ENCODE measurements at regions not wholly inside any gene's neighbourhood (a gene's known extent, or its start where the extent isn't known, plus 50 kb on each side); places are given as distances from the start of the nearest gene placed in this dataset.
A peak's percentile ranks its signal among the peaks of the same experiment; 100 is the strongest.

DNA sequence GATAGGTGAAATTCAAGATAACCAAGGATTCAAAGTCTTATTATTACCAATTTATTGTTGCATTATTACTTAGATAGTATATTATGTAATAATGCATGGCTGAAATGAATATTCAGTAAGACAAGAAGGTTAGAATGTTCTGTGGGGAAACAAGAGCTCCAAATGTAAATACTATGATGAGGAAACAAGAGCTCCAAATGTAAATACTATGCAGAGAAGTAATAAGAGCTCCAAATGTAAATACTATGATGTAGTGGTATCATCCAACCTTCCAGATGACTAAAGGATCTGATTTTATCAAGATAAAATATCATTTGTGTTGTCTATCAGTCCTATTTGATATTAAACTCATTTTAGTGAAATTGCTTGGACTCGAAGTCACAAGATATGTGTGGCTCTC lies 82.2 kb upstream of the PCDH18 start:
- CTCF ChIA-PET: interaction anchor here (1.0 kb wide), 1 partner anchor 12 kb away, joined by 3 read pairs; no protein-coding TSS in a partner anchor
- TF ChIP-seq CTCF (IDR thresholded peaks at IDR 0.05; ENCODE audit: low read depth, low read length): no peak

GRCh38 chr4:137611998-137612700 lies 79.9 kb upstream of the PCDH18 start:
- Histone ChIP-seq H3K9me3 (ENCODE audit: control insufficient read depth, insufficient read depth, low read length) (no peaks in the 10 kb centered on the region), H3K27ac (ENCODE audit: low read depth, low read length) (no peak overlapping the region), H3K27me3 (ENCODE audit: control insufficient read depth, insufficient read depth, low read length) (no peaks in the 10 kb centered on the region), H3K4me3 (ENCODE audit: low read depth, low read length) (no peak overlapping the region)
- ChIA-PET CTCF (interaction anchor here (0.7 to 1.0 kb wide), 3 partner anchors 9 to 136 kb away, joined by 3 to 4 read pairs (median 3); no protein-coding TSS in a partner anchor), POLR2A (no interaction called here)
- DNase-seq (ENCODE audit: low read depth, low spot score): no peak
- no peak for TF ChIP-seq CTCF (IDR thresholded peaks at IDR 0.05; ENCODE audit: low read depth, low read length)

More for the DNA sequence above, 82.2 kb upstream of the PCDH18 start:
- no peak for DNase-seq (ENCODE audit: low read depth, low spot score)
- POLR2A ChIA-PET: interaction anchor here (0.5 to 1.2 kb wide), 6 partner anchors 8 to 1401 kb away, joined by 3 to 12 read pairs (median 4); partner anchors contain the start of genes NOCT and PCDH18
- H3K4me3 ChIP-seq (ENCODE audit: low read depth, low read length): no peak overlapping the region
- H3K27me3 ChIP-seq (ENCODE audit: control insufficient read depth, insufficient read depth, low read length): no peaks in the 10 kb centered on the region
- H3K27ac ChIP-seq (ENCODE audit: low read depth, low read length): no peak overlapping the region
- no peaks in the 10 kb centered on the region for H3K9me3 ChIP-seq (ENCODE audit: control insufficient read depth, insufficient read depth, low read length)

GRCh38 chr4:137610960-137611359 lies 78.7 kb upstream of the PCDH18 start:
- Histone ChIP-seq H3K27me3 (ENCODE audit: control insufficient read depth, insufficient read depth, low read length) (no peaks in the 10 kb centered on the region), H3K4me3 (ENCODE audit: low read depth, low read length) (no peak overlapping the region), H3K27ac (ENCODE audit: low read depth, low read length) (no peak overlapping the region), H3K9me3 (ENCODE audit: control insufficient read depth, insufficient read depth, low read length) (no peaks in the 10 kb centered on the region)
- ChIA-PET POLR2A (interaction anchor here (1.6 kb wide), 1 partner anchor 78 kb away, joined by 5 read pairs; the partner anchor contains the start of gene PCDH18), CTCF (interaction anchor here (1.0 kb wide), 1 partner anchor 10 kb away, joined by 4 read pairs; no protein-coding TSS in a partner anchor)
- no peak for DNase-seq (ENCODE audit: low read depth, low spot score)
- TF ChIP-seq CTCF (IDR thresholded peaks at IDR 0.05; ENCODE audit: low read depth, low read length): peak; percentile 55

GRCh38 chr4:137609718-137610430 lies 77.6 kb upstream of the PCDH18 start:
- H3K27me3 ChIP-seq (ENCODE audit: control insufficient read depth, insufficient read depth, low read length): no peaks in the 10 kb centered on the region
- POLR2A ChIA-PET: interaction anchor here (0.6 to 1.6 kb wide), 3 partner anchors 77 to 108 kb away, joined by 3 to 5 read pairs (median 3); partner anchors contain the start of gene PCDH18
- no peaks in the 10 kb centered on the region for H3K9me3 ChIP-seq (ENCODE audit: control insufficient read depth, insufficient read depth, low read length)
- TF ChIP-seq CTCF (IDR thresholded peaks at IDR 0.05; ENCODE audit: low read depth, low read length): no peak
- CTCF ChIA-PET: interaction anchor here (1.3 kb wide), 1 partner anchor 78 kb away, joined by 3 read pairs; no protein-coding TSS in a partner anchor
- peak; percentile 53 for DNase-seq (ENCODE audit: low read depth, low spot score)
- H3K27ac ChIP-seq (ENCODE audit: low read depth, low read length): peak overlapping the region; percentile 54
- peak overlapping the region; percentile 10; the same call in 1 of the 2 replicates for H3K4me3 ChIP-seq (ENCODE audit: low read depth, low read length)
